WTC11 (cell line): ENCODE measurements at regions not wholly inside any gene's neighbourhood (a gene's known extent, or its start where the extent isn't known, plus 50 kb on each side); places are given as distances from the start of the nearest gene placed in this dataset.

Experiments
- ATAC-seq: fragments of 200-7000 bp; cut with Tn5 transposase; 2 replicates; pipeline ENCODE4 v1.10.0; 2021; ENCODE audit warnings: mild to moderate bottlenecking, moderate library complexity
- CTCF ChIA-PET: fragments of 300-600 bp; sonication (Branson Sonifier 250); formaldehyde crosslinking; loops from one replicate; lab custom pipeline; 2021; ENCODE audit warnings: antibody characterized with exemption; lab: Charles Lee
- POLR2A ChIA-PET: fragments of 350-600 bp; sonication (Branson Sonifier 250); formaldehyde crosslinking; loops from one replicate; lab custom pipeline; 2021; ENCODE audit warnings: antibody characterized with exemption; lab: Charles Lee
- DNase-seq: peaks from one replicate; pipeline ENCODE4 v3.0.0; 2021; ENCODE audit warnings: low spot score
- H3K27ac Mint-ChIP-seq: 2 replicates; pipeline ENCODE4 v1.8.0; 2021; ENCODE audit warnings: mixed read lengths
- H3K27me3 Mint-ChIP-seq: 2 replicates; pipeline ENCODE4 v1.8.0; 2021; ENCODE audit warnings: low read depth, mild to moderate bottlenecking, moderate library complexity, mixed read lengths
- H3K36me3 Mint-ChIP-seq: 2 replicates; pipeline ENCODE4 v1.8.0; 2021; ENCODE audit warnings: mixed read lengths
- H3K4me1 Mint-ChIP-seq: 2 replicates; pipeline ENCODE4 v1.8.0; 2022; ENCODE audit warnings: mixed read lengths
- H3K4me3 Mint-ChIP-seq: 2 replicates; pipeline ENCODE4 v1.8.0; 2021; ENCODE audit warnings: mild to moderate bottlenecking, moderate library complexity, mixed read lengths
- H3K9me3 Mint-ChIP-seq: 2 replicates; pipeline ENCODE4 v1.8.0; 2021; ENCODE audit warnings: mixed read lengths
- ATF1 ChIP-seq: sonication (generic); formaldehyde crosslinking; IDR thresholded peaks from 2 replicates; pipeline ENCODE4 v1.8.1; 2023; ENCODE audit warnings: mild to moderate bottlenecking, moderate library complexity, missing genetic modification reagents
- CBFB ChIP-seq: sonication (generic); formaldehyde crosslinking; IDR thresholded peaks from 2 replicates; pipeline ENCODE4 v1.8.1; 2022; ENCODE audit warnings: mild to moderate bottlenecking, low read depth, missing genetic modification reagents
- CREB1 ChIP-seq: sonication (generic); formaldehyde crosslinking; IDR thresholded peaks from 2 replicates; pipeline ENCODE4 v1.8.0; 2023; ENCODE audit warnings: mild to moderate bottlenecking, missing genetic modification reagents
- EMX1 ChIP-seq: fragments of 250-450 bp; sonication (Bioruptor Pico); IDR thresholded peaks from 2 replicates; pipeline ENCODE4 v1.8.0; 2021; ENCODE audit warnings: mild to moderate bottlenecking
- FOXK1 ChIP-seq: sonication (generic); formaldehyde crosslinking; IDR thresholded peaks from 2 replicates; pipeline ENCODE4 v1.8.0; 2022; ENCODE audit warnings: mild to moderate bottlenecking, moderate library complexity, missing genetic modification reagents
- FOXP1 ChIP-seq: sonication (generic); formaldehyde crosslinking; IDR thresholded peaks from 2 replicates; pipeline ENCODE4 v1.8.0; 2022; ENCODE audit warnings: missing genetic modification reagents, mild to moderate bottlenecking, moderate library complexity, borderline replicate concordance
- FOXP4 ChIP-seq: sonication (generic); formaldehyde crosslinking; IDR thresholded peaks from 2 replicates; pipeline ENCODE4 v1.8.0; 2022; ENCODE audit warnings: mild to moderate bottlenecking, missing genetic modification reagents
- GABPB1 ChIP-seq: sonication (generic); formaldehyde crosslinking; IDR thresholded peaks from 2 replicates; pipeline ENCODE4 v1.8.1; 2023; ENCODE audit warnings: mild to moderate bottlenecking, missing genetic modification reagents
- GTF2I ChIP-seq: fragments of 250-450 bp; sonication (Bioruptor Pico); conservative IDR thresholded peaks from 2 replicates; pipeline ENCODE4 v1.4.0; 2021; ENCODE audit warnings: mild to moderate bottlenecking
- IRF1 ChIP-seq: sonication (generic); formaldehyde crosslinking; IDR thresholded peaks from 2 replicates; pipeline ENCODE4 v1.8.0; 2023; ENCODE audit warnings: missing genetic modification reagents
- IRF2 ChIP-seq: sonication (generic); formaldehyde crosslinking; IDR thresholded peaks from 2 replicates; pipeline ENCODE4 v1.8.0; 2022; ENCODE audit warnings: low read depth, missing genetic modification reagents, borderline replicate concordance
- JAZF1 ChIP-seq: fragments of 250-450 bp; sonication (Bioruptor Pico); IDR thresholded peaks from 2 replicates; pipeline ENCODE4 v1.9.0; 2021; ENCODE audit warnings: moderate library complexity, mild to moderate bottlenecking, inconsistent platforms
- JUN ChIP-seq: sonication (generic); formaldehyde crosslinking; IDR thresholded peaks from 2 replicates; pipeline ENCODE4 v1.8.0; 2023; ENCODE audit warnings: mild to moderate bottlenecking, missing genetic modification reagents
- MXD4 ChIP-seq: fragments of 250-450 bp; sonication (Bioruptor Pico); IDR thresholded peaks from 2 replicates; pipeline ENCODE4 v1.8.0; 2021; ENCODE audit warnings: mild to moderate bottlenecking, moderate library complexity, borderline replicate concordance
- NFATC4 ChIP-seq: fragments of 250-450 bp; sonication (Bioruptor Pico); IDR thresholded peaks from 2 replicates; pipeline ENCODE4 v1.9.0; 2021; ENCODE audit warnings: mild to moderate bottlenecking
- NFYB ChIP-seq: sonication (generic); formaldehyde crosslinking; conservative IDR thresholded peaks from 2 replicates; pipeline ENCODE4 v1.8.0; 2022; ENCODE audit warnings: low read depth, missing genetic modification reagents
- RORB ChIP-seq: fragments of 250-450 bp; sonication (Bioruptor Pico); IDR thresholded peaks from 2 replicates; pipeline ENCODE4 v1.9.0; 2021; ENCODE audit warnings: mild to moderate bottlenecking
- SMAD3 ChIP-seq: sonication (generic); formaldehyde crosslinking; IDR thresholded peaks from 2 replicates; pipeline ENCODE4 v1.8.0; 2022; ENCODE audit warnings: missing genetic modification reagents, mild to moderate bottlenecking, borderline replicate concordance
- SOX15 ChIP-seq: fragments of 250-450 bp; sonication (Bioruptor Pico); IDR thresholded peaks from 2 replicates; pipeline ENCODE4 v1.9.0; 2021; ENCODE audit warnings: mild to moderate bottlenecking
- ZNF317 ChIP-seq: sonication (generic); formaldehyde crosslinking; IDR thresholded peaks from 2 replicates; pipeline ENCODE4 v1.8.1; 2023; ENCODE audit warnings: low read depth, mild to moderate bottlenecking, moderate library complexity, missing genetic modification reagents, borderline replicate concordance
- ZNF416 ChIP-seq: fragments of 250-450 bp; sonication (Bioruptor Pico); IDR thresholded peaks from 2 replicates; pipeline ENCODE4 v1.9.0; 2021; ENCODE audit warnings: mild to moderate bottlenecking, inconsistent platforms
- TF ChIP-seq, protein P1 (sequence below): sonication (generic); formaldehyde crosslinking; IDR thresholded peaks from 2 replicates; pipeline ENCODE4 v1.8.0; 2023; ENCODE audit warnings: mild to moderate bottlenecking, missing genetic modification reagents
- TF ChIP-seq, protein P2 (sequence below): sonication (generic); formaldehyde crosslinking; IDR thresholded peaks from 2 replicates; pipeline ENCODE4 v1.8.1; 2023; ENCODE audit warnings: mild to moderate bottlenecking, missing genetic modification reagents
- TF ChIP-seq, protein P3 (sequence below): sonication (generic); formaldehyde crosslinking; IDR thresholded peaks from 2 replicates; pipeline ENCODE4 v1.8.1; 2023; ENCODE audit warnings: mild to moderate bottlenecking, moderate library complexity, missing genetic modification reagents
- TF ChIP-seq, protein P4 (sequence below): fragments of 250-450 bp; sonication (Bioruptor Pico); IDR thresholded peaks from 2 replicates; pipeline ENCODE4 v1.9.0; 2021; ENCODE audit warnings: moderate library complexity, mild to moderate bottlenecking, inconsistent platforms, borderline replicate concordance
- TF ChIP-seq, protein P5 (sequence below): sonication (generic); formaldehyde crosslinking; IDR thresholded peaks from 2 replicates; pipeline ENCODE4 v1.8.1; 2023; ENCODE audit warnings: mild to moderate bottlenecking, missing genetic modification reagents, moderate library complexity

- Mint-ChIP-seq H3K4me3 (no peak overlapping the region), H3K27me3 (no peaks in the 10 kb centered on the region), H3K36me3 (no peaks in the 10 kb centered on the region), H3K9me3 (peaks cover 3% of the 10 kb centered on the region; the same call in 1 of the 2 replicates), H3K4me1 (peaks cover 21% of the 10 kb centered on the region), H3K27ac (no peak overlapping the region)
- ChIA-PET POLR2A (no interaction called here), CTCF (no interaction called here)
- DNase-seq, result no peak
- no peak for TF ChIP-seq MXD4
- TF ChIP-seq, protein P1, sequence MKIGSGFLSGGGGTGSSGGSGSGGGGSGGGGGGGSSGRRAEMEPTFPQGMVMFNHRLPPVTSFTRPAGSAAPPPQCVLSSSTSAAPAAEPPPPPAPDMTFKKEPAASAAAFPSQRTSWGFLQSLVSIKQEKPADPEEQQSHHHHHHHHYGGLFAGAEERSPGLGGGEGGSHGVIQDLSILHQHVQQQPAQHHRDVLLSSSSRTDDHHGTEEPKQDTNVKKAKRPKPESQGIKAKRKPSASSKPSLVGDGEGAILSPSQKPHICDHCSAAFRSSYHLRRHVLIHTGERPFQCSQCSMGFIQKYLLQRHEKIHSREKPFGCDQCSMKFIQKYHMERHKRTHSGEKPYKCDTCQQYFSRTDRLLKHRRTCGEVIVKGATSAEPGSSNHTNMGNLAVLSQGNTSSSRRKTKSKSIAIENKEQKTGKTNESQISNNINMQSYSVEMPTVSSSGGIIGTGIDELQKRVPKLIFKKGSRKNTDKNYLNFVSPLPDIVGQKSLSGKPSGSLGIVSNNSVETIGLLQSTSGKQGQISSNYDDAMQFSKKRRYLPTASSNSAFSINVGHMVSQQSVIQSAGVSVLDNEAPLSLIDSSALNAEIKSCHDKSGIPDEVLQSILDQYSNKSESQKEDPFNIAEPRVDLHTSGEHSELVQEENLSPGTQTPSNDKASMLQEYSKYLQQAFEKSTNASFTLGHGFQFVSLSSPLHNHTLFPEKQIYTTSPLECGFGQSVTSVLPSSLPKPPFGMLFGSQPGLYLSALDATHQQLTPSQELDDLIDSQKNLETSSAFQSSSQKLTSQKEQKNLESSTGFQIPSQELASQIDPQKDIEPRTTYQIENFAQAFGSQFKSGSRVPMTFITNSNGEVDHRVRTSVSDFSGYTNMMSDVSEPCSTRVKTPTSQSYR (CRISPR knock-in tag), result no peak
- TF ChIP-seq GABPB1, result no peak
- TF ChIP-seq FOXP1 (CRISPR knock-in tag), result no peak
- TF ChIP-seq, protein P2, sequence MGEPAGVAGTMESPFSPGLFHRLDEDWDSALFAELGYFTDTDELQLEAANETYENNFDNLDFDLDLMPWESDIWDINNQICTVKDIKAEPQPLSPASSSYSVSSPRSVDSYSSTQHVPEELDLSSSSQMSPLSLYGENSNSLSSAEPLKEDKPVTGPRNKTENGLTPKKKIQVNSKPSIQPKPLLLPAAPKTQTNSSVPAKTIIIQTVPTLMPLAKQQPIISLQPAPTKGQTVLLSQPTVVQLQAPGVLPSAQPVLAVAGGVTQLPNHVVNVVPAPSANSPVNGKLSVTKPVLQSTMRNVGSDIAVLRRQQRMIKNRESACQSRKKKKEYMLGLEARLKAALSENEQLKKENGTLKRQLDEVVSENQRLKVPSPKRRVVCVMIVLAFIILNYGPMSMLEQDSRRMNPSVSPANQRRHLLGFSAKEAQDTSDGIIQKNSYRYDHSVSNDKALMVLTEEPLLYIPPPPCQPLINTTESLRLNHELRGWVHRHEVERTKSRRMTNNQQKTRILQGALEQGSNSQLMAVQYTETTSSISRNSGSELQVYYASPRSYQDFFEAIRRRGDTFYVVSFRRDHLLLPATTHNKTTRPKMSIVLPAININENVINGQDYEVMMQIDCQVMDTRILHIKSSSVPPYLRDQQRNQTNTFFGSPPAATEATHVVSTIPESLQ (CRISPR knock-in tag), result no peak
- no peak for TF ChIP-seq CBFB (CRISPR knock-in tag)
- TF ChIP-seq EMX1, result no peak
- TF ChIP-seq JUN (CRISPR knock-in tag), result no peak
- TF ChIP-seq IRF2, result no peak
- TF ChIP-seq, protein P3, sequence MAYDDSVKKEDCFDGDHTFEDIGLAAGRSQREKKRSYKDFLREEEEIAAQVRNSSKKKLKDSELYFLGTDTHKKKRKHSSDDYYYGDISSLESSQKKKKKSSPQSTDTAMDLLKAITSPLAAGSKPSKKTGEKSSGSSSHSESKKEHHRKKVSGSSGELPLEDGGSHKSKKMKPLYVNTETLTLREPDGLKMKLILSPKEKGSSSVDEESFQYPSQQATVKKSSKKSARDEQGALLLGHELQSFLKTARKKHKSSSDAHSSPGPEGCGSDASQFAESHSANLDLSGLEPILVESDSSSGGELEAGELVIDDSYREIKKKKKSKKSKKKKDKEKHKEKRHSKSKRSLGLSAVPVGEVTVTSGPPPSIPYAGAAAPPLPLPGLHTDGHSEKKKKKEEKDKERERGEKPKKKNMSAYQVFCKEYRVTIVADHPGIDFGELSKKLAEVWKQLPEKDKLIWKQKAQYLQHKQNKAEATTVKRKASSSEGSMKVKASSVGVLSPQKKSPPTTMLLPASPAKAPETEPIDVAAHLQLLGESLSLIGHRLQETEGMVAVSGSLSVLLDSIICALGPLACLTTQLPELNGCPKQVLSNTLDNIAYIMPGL, result no peak
- no peak for TF ChIP-seq SMAD3 (CRISPR knock-in tag)
- TF ChIP-seq, protein P4, sequence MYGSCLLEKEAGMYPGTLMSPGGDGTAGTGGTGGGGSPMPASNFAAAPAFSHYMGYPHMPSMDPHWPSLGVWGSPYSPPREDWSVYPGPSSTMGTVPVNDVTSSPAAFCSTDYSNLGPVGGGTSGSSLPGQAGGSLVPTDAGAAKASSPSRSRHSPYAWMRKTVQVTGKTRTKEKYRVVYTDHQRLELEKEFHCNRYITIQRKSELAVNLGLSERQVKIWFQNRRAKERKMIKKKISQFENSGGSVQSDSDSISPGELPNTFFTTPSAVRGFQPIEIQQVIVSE (CRISPR knock-in tag), result no peak
- no peak for TF ChIP-seq FOXK1
- TF ChIP-seq ZNF416 (CRISPR knock-in tag), result no peak
- TF ChIP-seq GTF2I, result no peak
- ATAC-seq, result no peak
These were observed 162.6 kb downstream of the PRKX start for GRCh38 chrX:3550871-3551270.

GRCh38 chrX:3550160-3550751, 163.2 kb downstream of the PRKX start:
- Mint-ChIP-seq H3K27me3 (no peaks in the 10 kb centered on the region), H3K36me3 (no peaks in the 10 kb centered on the region), H3K4me3 (no peak overlapping the region), H3K4me1 (peaks cover 21% of the 10 kb centered on the region), H3K9me3 (peaks cover 3% of the 10 kb centered on the region; the same call in 1 of the 2 replicates), H3K27ac (no peak overlapping the region)
- POLR2A ChIA-PET, result no interaction called here
- CTCF ChIA-PET, result no interaction called here
- ATAC-seq (no peak), DNase-seq (no peak)
- TF ChIP-seq RORB (CRISPR knock-in tag) (no peak), CREB1 (CRISPR knock-in tag) (no peak), NFATC4 (CRISPR knock-in tag) (no peak), ATF1 (CRISPR knock-in tag) (no peak), NFYB (CRISPR knock-in tag) (no peak), ZNF317 (CRISPR knock-in tag) (no peak), FOXP4 (CRISPR knock-in tag) (no peak), SOX15 (no peak), JAZF1 (CRISPR knock-in tag) (no peak), IRF1 (no peak)
- TF ChIP-seq, protein P5, sequence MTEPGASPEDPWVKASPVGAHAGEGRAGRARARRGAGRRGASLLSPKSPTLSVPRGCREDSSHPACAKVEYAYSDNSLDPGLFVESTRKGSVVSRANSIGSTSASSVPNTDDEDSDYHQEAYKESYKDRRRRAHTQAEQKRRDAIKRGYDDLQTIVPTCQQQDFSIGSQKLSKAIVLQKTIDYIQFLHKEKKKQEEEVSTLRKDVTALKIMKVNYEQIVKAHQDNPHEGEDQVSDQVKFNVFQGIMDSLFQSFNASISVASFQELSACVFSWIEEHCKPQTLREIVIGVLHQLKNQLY (CRISPR knock-in tag), result no peak
- TF ChIP-seq, protein P4 (CRISPR knock-in tag), result no peak
